GM12872 (cell line): ENCODE measurements at regions not wholly inside any gene's neighbourhood (a gene's known extent, or its start where the extent isn't known, plus 50 kb on each side); places are given as distances from the start of the nearest gene placed in this dataset.

Source experiments
- TF ChIP-seq, protein P1 (sequence below): IDR thresholded peaks from 3 replicates; pipeline ENCODE4 v1.5.1; 2011; ENCODE audit warnings: low read depth, mild to moderate bottlenecking, low read length, moderate library complexity; ENCODE audit not compliant: insufficient read depth

- TF ChIP-seq, protein P1, sequence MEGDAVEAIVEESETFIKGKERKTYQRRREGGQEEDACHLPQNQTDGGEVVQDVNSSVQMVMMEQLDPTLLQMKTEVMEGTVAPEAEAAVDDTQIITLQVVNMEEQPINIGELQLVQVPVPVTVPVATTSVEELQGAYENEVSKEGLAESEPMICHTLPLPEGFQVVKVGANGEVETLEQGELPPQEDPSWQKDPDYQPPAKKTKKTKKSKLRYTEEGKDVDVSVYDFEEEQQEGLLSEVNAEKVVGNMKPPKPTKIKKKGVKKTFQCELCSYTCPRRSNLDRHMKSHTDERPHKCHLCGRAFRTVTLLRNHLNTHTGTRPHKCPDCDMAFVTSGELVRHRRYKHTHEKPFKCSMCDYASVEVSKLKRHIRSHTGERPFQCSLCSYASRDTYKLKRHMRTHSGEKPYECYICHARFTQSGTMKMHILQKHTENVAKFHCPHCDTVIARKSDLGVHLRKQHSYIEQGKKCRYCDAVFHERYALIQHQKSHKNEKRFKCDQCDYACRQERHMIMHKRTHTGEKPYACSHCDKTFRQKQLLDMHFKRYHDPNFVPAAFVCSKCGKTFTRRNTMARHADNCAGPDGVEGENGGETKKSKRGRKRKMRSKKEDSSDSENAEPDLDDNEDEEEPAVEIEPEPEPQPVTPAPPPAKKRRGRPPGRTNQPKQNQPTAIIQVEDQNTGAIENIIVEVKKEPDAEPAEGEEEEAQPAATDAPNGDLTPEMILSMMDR: no peak
Measured at GRCh38 chr15:60297047-60297446, 100.7 kb downstream of the ANXA2 start.
